ENCODE measurements at regions not wholly inside any gene's neighbourhood (a gene's known extent, or its start where the extent isn't known, plus 50 kb on each side); places are given as distances from the start of the nearest gene placed in this dataset.

DNA sequence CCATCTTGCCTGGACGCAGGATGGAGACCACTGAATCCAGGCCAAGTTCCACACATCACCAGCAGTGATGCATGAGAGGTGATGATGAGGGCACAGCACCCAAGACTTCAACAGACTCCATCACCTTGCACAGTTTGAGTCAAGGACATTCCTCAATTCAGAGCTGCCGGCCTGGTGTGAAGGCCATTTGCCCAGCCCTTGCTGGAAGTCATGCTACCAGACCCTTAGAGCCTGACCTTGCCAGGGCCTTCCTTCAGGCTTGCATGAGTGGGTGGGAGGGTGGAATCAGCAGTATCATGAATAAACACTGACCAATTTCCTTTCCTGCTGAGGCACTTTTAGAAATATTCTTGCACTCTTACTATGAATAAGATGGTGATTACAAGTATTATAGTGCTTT, 130.2 kb upstream of the SSTR4 start:
- H3K36me3 ChIP-seq (ENCODE audit: control insufficient read depth in 1 of 2, insufficient read depth in 2 of 2, low read length in 2 of 2) = no peaks in the 10 kb centered on the region
- no peaks in the 10 kb centered on the region for H3K27me3 ChIP-seq (ENCODE audit: control insufficient read depth in 1 of 2, insufficient read depth in 2 of 2, low read length in 2 of 2)
- H3K4me1 ChIP-seq (ENCODE audit: control insufficient read depth in 1 of 2, insufficient read depth in 2 of 2, low read length in 2 of 2) = no peaks in the 10 kb centered on the region
- no peak overlapping the region for H3K4me3 ChIP-seq (ENCODE audit: low read depth in 1 of 2, low read length in 2 of 2)
- no peaks in the 10 kb centered on the region for H3K9me3 ChIP-seq (ENCODE audit: control insufficient read depth in 1 of 2, low read length in 2 of 2)
- H3K27ac ChIP-seq (ENCODE audit: low read depth, low read length) = no peak overlapping the region
- H3K9ac ChIP-seq (ENCODE audit: low read depth in 1 of 2, low read length in 2 of 2) = no peak overlapping the region

GRCh38 chr20:22905658-22906057, 129.5 kb upstream of the SSTR4 start:
- Histone ChIP-seq H3K9ac (ENCODE audit: low read depth in 1 of 2, low read length in 2 of 2) (no peak overlapping the region), H3K4me1 (ENCODE audit: control insufficient read depth in 1 of 2, insufficient read depth in 2 of 2, low read length in 2 of 2) (no peaks in the 10 kb centered on the region), H3K27ac (ENCODE audit: low read depth, low read length) (no peak overlapping the region), H3K36me3 (ENCODE audit: control insufficient read depth in 1 of 2, insufficient read depth in 2 of 2, low read length in 2 of 2) (no peaks in the 10 kb centered on the region), H3K9me3 (ENCODE audit: control insufficient read depth in 1 of 2, low read length in 2 of 2) (no peaks in the 10 kb centered on the region), H3K4me3 (ENCODE audit: low read depth in 1 of 2, low read length in 2 of 2) (no peak overlapping the region), H3K27me3 (ENCODE audit: control insufficient read depth in 1 of 2, insufficient read depth in 2 of 2, low read length in 2 of 2) (no peaks in the 10 kb centered on the region)

GRCh38 chr20:22908437-22908836, 126.7 kb upstream of the SSTR4 start:
- H3K36me3 ChIP-seq (ENCODE audit: control insufficient read depth in 1 of 2, insufficient read depth in 2 of 2, low read length in 2 of 2) = no peaks in the 10 kb centered on the region
- H3K4me3 ChIP-seq (ENCODE audit: low read depth in 1 of 2, low read length in 2 of 2) = no peak overlapping the region
- H3K9ac ChIP-seq (ENCODE audit: low read depth in 1 of 2, low read length in 2 of 2) = no peak overlapping the region
- H3K27ac ChIP-seq (ENCODE audit: low read depth, low read length) = no peak overlapping the region
- no peaks in the 10 kb centered on the region for H3K9me3 ChIP-seq (ENCODE audit: control insufficient read depth in 1 of 2, low read length in 2 of 2)
- H3K4me1 ChIP-seq (ENCODE audit: control insufficient read depth in 1 of 2, insufficient read depth in 2 of 2, low read length in 2 of 2) = no peaks in the 10 kb centered on the region
- H3K27me3 ChIP-seq (ENCODE audit: control insufficient read depth in 1 of 2, insufficient read depth in 2 of 2, low read length in 2 of 2) = no peaks in the 10 kb centered on the region

DNA sequence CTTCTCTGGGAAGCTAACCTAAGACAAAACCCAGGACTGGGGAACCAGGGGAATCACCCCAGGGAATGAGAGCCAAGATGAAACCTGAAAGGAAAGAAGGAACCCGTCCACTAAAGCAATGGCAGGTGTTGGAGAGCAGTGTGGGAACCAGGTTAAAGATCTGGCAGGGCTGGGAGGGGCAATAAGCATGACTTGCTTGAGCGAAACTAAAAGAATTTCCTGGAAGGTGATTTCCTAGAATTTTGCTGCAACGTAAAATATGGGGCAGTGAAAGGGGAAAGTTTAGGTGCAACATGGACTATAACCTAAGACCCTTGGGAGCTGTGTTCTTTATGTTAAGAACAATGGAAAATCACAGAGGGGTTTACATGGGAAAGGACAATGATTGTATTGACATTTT, 126.2 kb upstream of the SSTR4 start:
- Histone ChIP-seq H3K9ac (ENCODE audit: low read depth in 1 of 2, low read length in 2 of 2) (no peak overlapping the region), H3K9me3 (ENCODE audit: control insufficient read depth in 1 of 2, low read length in 2 of 2) (no peaks in the 10 kb centered on the region), H3K27ac (ENCODE audit: low read depth, low read length) (no peak overlapping the region), H3K4me3 (ENCODE audit: low read depth in 1 of 2, low read length in 2 of 2) (no peak overlapping the region), H3K36me3 (ENCODE audit: control insufficient read depth in 1 of 2, insufficient read depth in 2 of 2, low read length in 2 of 2) (no peaks in the 10 kb centered on the region), H3K4me1 (ENCODE audit: control insufficient read depth in 1 of 2, insufficient read depth in 2 of 2, low read length in 2 of 2) (no peaks in the 10 kb centered on the region), H3K27me3 (ENCODE audit: control insufficient read depth in 1 of 2, insufficient read depth in 2 of 2, low read length in 2 of 2) (no peaks in the 10 kb centered on the region)

- H3K9ac ChIP-seq (ENCODE audit: low read depth in 1 of 2, low read length in 2 of 2) = no peak overlapping the region
- H3K27ac ChIP-seq (ENCODE audit: low read depth, low read length) = no peak overlapping the region
- no peaks in the 10 kb centered on the region for H3K27me3 ChIP-seq (ENCODE audit: control insufficient read depth in 1 of 2, insufficient read depth in 2 of 2, low read length in 2 of 2)
- H3K36me3 ChIP-seq (ENCODE audit: control insufficient read depth in 1 of 2, insufficient read depth in 2 of 2, low read length in 2 of 2) = no peaks in the 10 kb centered on the region
- no peak overlapping the region for H3K4me3 ChIP-seq (ENCODE audit: low read depth in 1 of 2, low read length in 2 of 2)
- H3K9me3 ChIP-seq (ENCODE audit: control insufficient read depth in 1 of 2, low read length in 2 of 2) = no peaks in the 10 kb centered on the region
- H3K4me1 ChIP-seq (ENCODE audit: control insufficient read depth in 1 of 2, insufficient read depth in 2 of 2, low read length in 2 of 2) = no peaks in the 10 kb centered on the region
These were observed 125.7 kb upstream of the SSTR4 start for GRCh38 chr20:22909436-22909835.

GRCh38 chr20:22910287-22910852, 124.7 kb upstream of the SSTR4 start:
- H3K4me3 ChIP-seq (ENCODE audit: low read depth in 1 of 2, low read length in 2 of 2) = no peak overlapping the region
- no peaks in the 10 kb centered on the region for H3K27me3 ChIP-seq (ENCODE audit: control insufficient read depth in 1 of 2, insufficient read depth in 2 of 2, low read length in 2 of 2)
- no peak overlapping the region for H3K27ac ChIP-seq (ENCODE audit: low read depth, low read length)
- H3K4me1 ChIP-seq (ENCODE audit: control insufficient read depth in 1 of 2, insufficient read depth in 2 of 2, low read length in 2 of 2) = no peaks in the 10 kb centered on the region
- no peaks in the 10 kb centered on the region for H3K9me3 ChIP-seq (ENCODE audit: control insufficient read depth in 1 of 2, low read length in 2 of 2)
- no peaks in the 10 kb centered on the region for H3K36me3 ChIP-seq (ENCODE audit: control insufficient read depth in 1 of 2, insufficient read depth in 2 of 2, low read length in 2 of 2)
- no peak overlapping the region for H3K9ac ChIP-seq (ENCODE audit: low read depth in 1 of 2, low read length in 2 of 2)

GRCh38 chr20:22914291-22914690, 120.8 kb upstream of the SSTR4 start:
- no peaks in the 10 kb centered on the region for H3K9me3 ChIP-seq (ENCODE audit: control insufficient read depth in 1 of 2, low read length in 2 of 2)
- no peaks in the 10 kb centered on the region for H3K27me3 ChIP-seq (ENCODE audit: control insufficient read depth in 1 of 2, insufficient read depth in 2 of 2, low read length in 2 of 2)
- H3K4me1 ChIP-seq (ENCODE audit: control insufficient read depth in 1 of 2, insufficient read depth in 2 of 2, low read length in 2 of 2) = no peaks in the 10 kb centered on the region
- H3K36me3 ChIP-seq (ENCODE audit: control insufficient read depth in 1 of 2, insufficient read depth in 2 of 2, low read length in 2 of 2) = no peaks in the 10 kb centered on the region
- H3K27ac ChIP-seq (ENCODE audit: low read depth, low read length) = no peak overlapping the region
- H3K4me3 ChIP-seq (ENCODE audit: low read depth in 1 of 2, low read length in 2 of 2) = no peak overlapping the region
- H3K9ac ChIP-seq (ENCODE audit: low read depth in 1 of 2, low read length in 2 of 2) = no peak overlapping the region

DNA sequence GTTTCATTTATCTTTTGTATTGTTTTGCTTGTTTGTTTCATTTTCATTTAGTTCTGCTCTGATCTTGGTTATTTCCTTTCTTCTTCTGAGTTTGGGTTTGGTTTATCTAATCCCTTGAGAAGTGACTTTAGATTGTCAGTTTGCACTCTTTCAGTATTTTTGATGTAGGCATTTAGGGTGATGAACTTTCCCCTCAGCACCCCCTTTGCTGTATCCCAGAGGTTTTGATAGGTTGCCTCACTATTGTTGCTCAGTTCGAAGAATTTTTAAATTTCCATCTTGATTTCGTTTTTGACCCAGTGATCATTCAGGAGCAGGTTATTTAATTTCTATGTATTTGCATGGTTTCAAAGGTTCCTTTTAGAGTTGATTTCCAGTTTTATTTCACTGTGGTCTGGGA, 119.6 kb upstream of the SSTR4 start:
- no peaks in the 10 kb centered on the region for H3K27me3 ChIP-seq (ENCODE audit: control insufficient read depth in 1 of 2, insufficient read depth in 2 of 2, low read length in 2 of 2)
- no peaks in the 10 kb centered on the region for H3K4me1 ChIP-seq (ENCODE audit: control insufficient read depth in 1 of 2, insufficient read depth in 2 of 2, low read length in 2 of 2)
- H3K9ac ChIP-seq (ENCODE audit: low read depth in 1 of 2, low read length in 2 of 2) = no peak overlapping the region
- no peaks in the 10 kb centered on the region for H3K9me3 ChIP-seq (ENCODE audit: control insufficient read depth in 1 of 2, low read length in 2 of 2)
- H3K36me3 ChIP-seq (ENCODE audit: control insufficient read depth in 1 of 2, insufficient read depth in 2 of 2, low read length in 2 of 2) = no peaks in the 10 kb centered on the region
- no peak overlapping the region for H3K27ac ChIP-seq (ENCODE audit: low read depth, low read length)
- no peak overlapping the region for H3K4me3 ChIP-seq (ENCODE audit: low read depth in 1 of 2, low read length in 2 of 2)

GRCh38 chr20:22916021-22916842, 118.9 kb upstream of the SSTR4 start:
- H3K27me3 ChIP-seq (ENCODE audit: control insufficient read depth in 1 of 2, insufficient read depth in 2 of 2, low read length in 2 of 2) = no peaks in the 10 kb centered on the region
- no peaks in the 10 kb centered on the region for H3K36me3 ChIP-seq (ENCODE audit: control insufficient read depth in 1 of 2, insufficient read depth in 2 of 2, low read length in 2 of 2)
- H3K4me1 ChIP-seq (ENCODE audit: control insufficient read depth in 1 of 2, insufficient read depth in 2 of 2, low read length in 2 of 2) = no peaks in the 10 kb centered on the region
- H3K27ac ChIP-seq (ENCODE audit: low read depth, low read length) = no peak overlapping the region
- H3K4me3 ChIP-seq (ENCODE audit: low read depth in 1 of 2, low read length in 2 of 2) = no peak overlapping the region
- H3K9me3 ChIP-seq (ENCODE audit: control insufficient read depth in 1 of 2, low read length in 2 of 2) = no peaks in the 10 kb centered on the region
- H3K9ac ChIP-seq (ENCODE audit: low read depth in 1 of 2, low read length in 2 of 2) = no peak overlapping the region

DNA sequence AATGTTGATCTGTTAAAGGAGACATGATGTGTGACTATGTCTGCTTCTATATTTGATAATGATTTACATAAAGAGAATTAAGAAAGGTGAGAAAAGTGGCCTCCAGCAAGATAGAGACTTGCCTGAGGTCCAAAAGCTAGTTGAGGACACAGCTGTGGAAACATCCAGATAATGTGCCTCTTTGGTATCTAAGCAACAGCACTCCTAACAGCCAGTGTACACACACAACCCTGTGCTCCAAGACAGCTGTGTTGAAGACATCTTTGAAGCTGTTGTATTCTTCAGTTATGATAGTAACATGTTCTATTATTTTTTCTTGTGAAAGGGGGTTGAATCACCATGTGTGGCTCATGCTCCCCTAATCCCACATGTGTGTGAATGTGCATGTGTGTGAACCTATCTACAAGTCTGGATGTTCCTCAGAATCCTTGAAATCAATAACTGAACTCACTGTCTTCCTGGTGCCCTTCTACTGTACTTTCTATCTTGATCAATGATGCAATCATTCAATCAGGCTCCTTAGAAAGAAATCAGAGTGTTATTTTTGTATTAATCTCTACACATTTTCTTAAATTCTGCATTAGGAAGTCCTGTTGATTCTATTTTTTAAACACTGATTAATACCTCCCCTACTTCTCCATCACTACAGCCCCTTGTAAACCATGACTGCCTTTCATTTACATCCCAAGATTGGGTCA, 116.7 kb upstream of the SSTR4 start:
- Histone ChIP-seq H3K36me3 (ENCODE audit: control insufficient read depth in 1 of 2, insufficient read depth in 2 of 2, low read length in 2 of 2) (no peaks in the 10 kb centered on the region), H3K9ac (ENCODE audit: low read depth in 1 of 2, low read length in 2 of 2) (no peak overlapping the region), H3K9me3 (ENCODE audit: control insufficient read depth in 1 of 2, low read length in 2 of 2) (no peaks in the 10 kb centered on the region), H3K4me1 (ENCODE audit: control insufficient read depth in 1 of 2, insufficient read depth in 2 of 2, low read length in 2 of 2) (peaks cover 0 to 4% of the 10 kb centered on the region in 2 donors), H3K4me3 (ENCODE audit: low read depth in 1 of 2, low read length in 2 of 2) (no peak overlapping the region), H3K27me3 (ENCODE audit: control insufficient read depth in 1 of 2, insufficient read depth in 2 of 2, low read length in 2 of 2) (no peaks in the 10 kb centered on the region), H3K27ac (ENCODE audit: low read depth, low read length) (no peak overlapping the region)
